ENCODE measurements at regions not wholly inside any gene's neighbourhood (a gene's known extent, or its start where the extent isn't known, plus 50 kb on each side); places are given as distances from the start of the nearest gene placed in this dataset.

- TF ChIP-seq MAX (IDR thresholded peaks at IDR 0.05; ENCODE audit: low read depth, low read length), result no peak
- TF ChIP-seq CTCF (IDR thresholded peaks at IDR 0.05; ENCODE audit: low read depth, low read length), result no peak
- no peak for TF ChIP-seq MYC (IDR thresholded peaks at IDR 0.05; ENCODE audit: low read depth, low read length)
- TF ChIP-seq POLR2A (IDR thresholded peaks at IDR 0.05; ENCODE audit: extremely low read depth, insufficient read length), result no peak
- H3K4me3 ChIP-seq (ENCODE audit: low read depth, low read length), result no peak overlapping the region
- no peak for DNase-seq (ENCODE audit: low read depth)
These were observed 144.7 kb downstream of the MYCN start for GRCh38 chr2:16085073-16085472.

GRCh38 chr2:16084274-16084673 is 143.9 kb downstream of the MYCN start:
- TF ChIP-seq POLR2A (IDR thresholded peaks at IDR 0.05; ENCODE audit: extremely low read depth, insufficient read length) (no peak), MAX (IDR thresholded peaks at IDR 0.05; ENCODE audit: low read depth, low read length) (no peak), CTCF (IDR thresholded peaks at IDR 0.05; ENCODE audit: low read depth, low read length) (no peak), MYC (IDR thresholded peaks at IDR 0.05; ENCODE audit: low read depth, low read length) (no peak)
- DNase-seq (ENCODE audit: low read depth), result no peak
- no peak overlapping the region for H3K4me3 ChIP-seq (ENCODE audit: low read depth, low read length)

- TF ChIP-seq CTCF (IDR thresholded peaks at IDR 0.05; ENCODE audit: low read depth, low read length) (no peak), MAX (IDR thresholded peaks at IDR 0.05; ENCODE audit: low read depth, low read length) (no peak), MYC (IDR thresholded peaks at IDR 0.05; ENCODE audit: low read depth, low read length) (no peak), POLR2A (IDR thresholded peaks at IDR 0.05; ENCODE audit: extremely low read depth, insufficient read length) (no peak)
- no peak overlapping the region for H3K4me3 ChIP-seq (ENCODE audit: low read depth, low read length)
- DNase-seq (ENCODE audit: low read depth), result no peak
These were observed 141.9 kb downstream of the MYCN start for GRCh38 chr2:16082276-16082675.

- DNase-seq (ENCODE audit: low read depth), result no peak
These were observed 141.2 kb downstream of the MYCN start for GRCh38 chr2:16081316-16082200.

GRCh38 chr2:16080516-16080915 is 140.2 kb downstream of the MYCN start:
- no peak for TF ChIP-seq MAX (IDR thresholded peaks at IDR 0.05; ENCODE audit: low read depth, low read length)
- TF ChIP-seq POLR2A (IDR thresholded peaks at IDR 0.05; ENCODE audit: extremely low read depth, insufficient read length), result no peak
- TF ChIP-seq MYC (IDR thresholded peaks at IDR 0.05; ENCODE audit: low read depth, low read length), result no peak
- no peak for TF ChIP-seq CTCF (IDR thresholded peaks at IDR 0.05; ENCODE audit: low read depth, low read length)
- no peak for DNase-seq (ENCODE audit: low read depth)
- H3K4me3 ChIP-seq (ENCODE audit: low read depth, low read length), result no peak overlapping the region

More at GRCh38 chr2:16081316-16082200, 141.2 kb downstream of the MYCN start:
- H3K4me3 ChIP-seq (ENCODE audit: low read depth, low read length), result no peak overlapping the region
- TF ChIP-seq MYC (IDR thresholded peaks at IDR 0.05; ENCODE audit: low read depth, low read length), result no peak
- TF ChIP-seq CTCF (IDR thresholded peaks at IDR 0.05; ENCODE audit: low read depth, low read length), result no peak
- no peak for TF ChIP-seq POLR2A (IDR thresholded peaks at IDR 0.05; ENCODE audit: extremely low read depth, insufficient read length)
- no peak for TF ChIP-seq MAX (IDR thresholded peaks at IDR 0.05; ENCODE audit: low read depth, low read length)

Measured in NB4 (cell line).